D721Med (cell line): ENCODE measurements at regions not wholly inside any gene's neighbourhood (a gene's known extent, or its start where the extent isn't known, plus 50 kb on each side); places are given as distances from the start of the nearest gene placed in this dataset.
"Not testable (repeated sequence)": the region's sequence is repeated elsewhere in the genome, so short reads cannot be mapped to it uniquely, and the experiment has no call there.

ENCODE experiments used
- DNase-seq: peaks from one replicate; pipeline ENCODE4 v3.0.0; 2011; ENCODE audit warnings: low spot score; ENCODE audit not compliant: insufficient read length
- FAIRE-seq: peaks from 2 replicates; lab custom pipeline; 2011; peaks lifted over from hg19 to GRCh38; lab: Jason Lieb, UNC
- CTCF ChIP-seq: IDR thresholded peaks from 2 replicates; pipeline ENCODE4 v1.5.1; 2012; ENCODE audit warnings: mild to moderate bottlenecking, control low read depth; ENCODE audit not compliant: insufficient read depth; ENCODE audit errors: missing control alignments

- FAIRE-seq (no peak), DNase-seq (no peak)
- TF ChIP-seq CTCF: no peak
Observed at GRCh38 chrX:915427-916229, 285.0 kb downstream of the SHOX start.

DNA sequence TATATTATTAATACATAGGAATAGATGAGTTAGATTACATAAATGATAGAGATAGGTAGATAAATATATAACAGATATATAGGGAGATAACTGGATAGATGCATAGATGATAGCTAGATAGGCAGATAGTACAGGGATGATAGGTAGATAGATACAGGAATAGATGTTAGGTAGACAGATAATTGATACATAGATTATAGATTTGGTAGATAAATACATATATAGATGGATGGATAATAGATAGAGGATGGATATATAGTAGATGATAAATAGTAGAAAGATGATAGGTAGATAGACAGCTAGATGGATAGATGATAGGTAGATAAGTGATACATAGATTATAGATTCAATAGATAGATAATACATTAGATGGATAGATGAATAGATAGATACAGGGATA lies 283.6 kb downstream of the SHOX start:
- no peak for DNase-seq
- TF ChIP-seq CTCF: no peak
- no peak for FAIRE-seq

DNA sequence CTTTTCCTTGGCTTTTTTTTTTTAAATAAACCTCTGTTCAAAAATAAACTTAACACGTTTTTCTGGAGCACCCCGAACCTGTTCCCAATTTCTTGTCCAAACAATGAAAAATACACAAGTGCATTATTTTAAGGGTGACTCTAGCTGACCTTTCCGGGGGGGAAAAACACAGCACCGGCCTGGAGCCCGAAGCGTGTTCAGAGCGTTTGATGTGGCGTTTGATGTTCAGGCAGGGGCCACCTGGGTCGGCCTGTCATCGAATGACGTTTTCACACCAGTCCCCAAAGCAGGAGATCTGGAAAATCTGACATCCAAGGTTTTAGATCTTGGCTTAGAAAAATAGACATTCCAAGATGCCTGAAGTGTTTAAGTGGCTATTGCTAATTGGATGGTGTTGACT lies 282.1 kb downstream of the SHOX start:
- DNase-seq (no peak), FAIRE-seq (no peak)
- TF ChIP-seq CTCF: no peak

- not testable (repeated sequence) for DNase-seq, FAIRE-seq
Observed at GRCh38 chrX:909068-909467, 278.5 kb downstream of the SHOX start.

- FAIRE-seq (no peak), DNase-seq (no peak)
- TF ChIP-seq CTCF: no peak
Observed at GRCh38 chrX:906586-906985, 276.0 kb downstream of the SHOX start.

GRCh38 chrX:905848-906566 lies 275.4 kb downstream of the SHOX start:
- TF ChIP-seq CTCF: no peak
- no peak for DNase-seq
- no peak for FAIRE-seq

GRCh38 chrX:903116-903515 lies 272.5 kb downstream of the SHOX start:
- FAIRE-seq: no peak
- no peak for DNase-seq
- TF ChIP-seq CTCF: no peak
